Neural progenitor cell (in vitro differentiated cells): ENCODE measurements at regions not wholly inside any gene's neighbourhood (a gene's known extent, or its start where the extent isn't known, plus 50 kb on each side); places are given as distances from the start of the nearest gene placed in this dataset.
A peak's percentile ranks its signal among the peaks of the same experiment; 100 is the strongest.

Source experiments
- DNase-seq: peaks from one replicate; pipeline ENCODE4 v3.0.0-alpha.2; 2016; ENCODE audit warnings: low spot score
- H2AFZ ChIP-seq: fragments of 200-600 bp; sonication (generic); replicated peaks from 2 replicates; pipeline ENCODE4 v1.6.1; 2016; ENCODE audit warnings: antibody characterized with exemption
- H3F3A ChIP-seq: fragments of 200-600 bp; sonication (generic); 2 replicates; pipeline ENCODE4 v1.6.1; 2016; ENCODE audit warnings: antibody characterized with exemption, low read depth
- H3K27ac ChIP-seq: fragments of 200-600 bp; sonication (generic); 2 replicates; pipeline ENCODE4 v1.5.1; 2016; ENCODE audit warnings: mild to moderate bottlenecking
- H3K27me3 ChIP-seq: fragments of 200-600 bp; sonication (generic); 2 replicates; pipeline ENCODE4 v1.6.1; 2016; ENCODE audit warnings: mild to moderate bottlenecking, moderate library complexity
- H3K36me3 ChIP-seq: fragments of 200-600 bp; sonication (generic); 2 replicates; pipeline ENCODE4 v1.5.1; 2016
- H3K4me1 ChIP-seq: fragments of 200-600 bp; sonication (generic); 2 replicates; pipeline ENCODE4 v1.6.1; 2016; ENCODE audit warnings: mixed run types
- H3K4me2 ChIP-seq: fragments of 200-600 bp; sonication (generic); 2 replicates; pipeline ENCODE4 v1.6.1; 2016
- H3K4me3 ChIP-seq: fragments of 200-600 bp; sonication (generic); 2 replicates; pipeline ENCODE4 v1.5.1; 2016
- H3K79me2 ChIP-seq: fragments of 200-600 bp; sonication (generic); 2 replicates; pipeline ENCODE4 v1.6.1; 2016; ENCODE audit warnings: low read depth
- H3K9ac ChIP-seq: fragments of 200-600 bp; sonication (generic); 2 replicates; pipeline ENCODE4 v1.6.1; 2016
- H3K9me3 ChIP-seq: fragments of 200-600 bp; sonication (generic); 2 replicates; pipeline ENCODE4 v1.5.1; 2016; ENCODE audit warnings: low read depth
- H4K20me1 ChIP-seq: fragments of 200-600 bp; sonication (generic); 2 replicates; pipeline ENCODE4 v1.6.1; 2016; ENCODE audit warnings: low read depth
- H3K27ac Mint-ChIP-seq: 3 replicates; pipeline ENCODE4 v1.8.0; 2021; ENCODE audit warnings: mixed read lengths
- H3K27me3 Mint-ChIP-seq: 2 replicates; pipeline ENCODE4 v1.8.0; 2022; ENCODE audit warnings: low read depth, mild to moderate bottlenecking, inconsistent platforms, moderate library complexity, mixed read lengths; ENCODE audit not compliant: insufficient read depth
- H3K36me3 Mint-ChIP-seq: 3 replicates; pipeline ENCODE4 v1.8.0; 2021; ENCODE audit warnings: mixed read lengths
- H3K4me1 Mint-ChIP-seq: 3 replicates; pipeline ENCODE4 v1.8.0; 2021; ENCODE audit warnings: mixed read lengths
- H3K4me3 Mint-ChIP-seq: 3 replicates; pipeline ENCODE4 v1.8.0; 2021; ENCODE audit warnings: mild to moderate bottlenecking, moderate library complexity, mixed read lengths
- H3K9me3 Mint-ChIP-seq: 3 replicates; pipeline ENCODE4 v1.8.0; 2020; ENCODE audit warnings: mixed read lengths
- EZH2 ChIP-seq: fragments of 200-600 bp; sonication (generic); IDR thresholded peaks from 2 replicates; pipeline ENCODE4 v1.6.1; 2017; ENCODE audit warnings: antibody characterized with exemption, mild to moderate bottlenecking, moderate library complexity
- EZH2phosphoT487 ChIP-seq: fragments of 200-600 bp; sonication (generic); IDR thresholded peaks from 2 replicates; pipeline ENCODE4 v1.6.1; 2017; ENCODE audit warnings: antibody characterized with exemption
- TF ChIP-seq, protein P1 (sequence below): fragments of 200-600 bp; sonication (generic); IDR thresholded peaks from 2 replicates; pipeline ENCODE4 v1.5.1; 2017; ENCODE audit warnings: antibody characterized with exemption, mild to moderate bottlenecking

DNA sequence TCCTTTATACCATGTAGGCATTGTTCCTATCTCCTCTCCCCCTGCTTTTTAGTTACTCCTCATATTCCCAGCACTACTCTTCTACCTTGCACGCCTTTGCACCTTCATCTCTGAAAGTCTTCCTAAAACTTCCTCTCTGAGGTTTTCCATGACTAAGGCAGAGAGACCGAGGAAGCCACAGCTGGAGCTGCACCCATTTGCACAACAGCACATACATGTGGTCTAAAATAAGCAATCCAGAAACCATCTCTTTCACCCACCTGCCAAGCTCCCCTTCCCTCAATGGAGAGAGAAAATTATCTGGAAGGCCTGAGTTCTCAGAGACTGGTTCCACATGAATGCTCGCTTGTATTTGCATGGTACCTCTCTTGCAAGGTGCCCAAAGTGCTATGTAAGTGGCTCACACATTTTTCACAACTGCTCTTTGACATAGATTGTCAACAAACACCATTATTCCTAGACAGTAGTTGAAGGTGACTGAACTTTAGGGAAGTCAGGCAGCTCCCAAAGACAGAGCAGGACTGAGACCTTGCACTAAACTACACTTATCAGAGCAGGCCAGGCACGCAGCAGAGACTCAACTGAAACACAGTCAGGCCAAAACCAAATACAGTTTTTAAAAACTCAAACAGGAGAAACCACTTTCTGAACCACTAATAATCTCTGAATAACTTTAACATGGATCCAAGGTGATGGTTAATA is 313.2 kb downstream of the TFAP2A start:
- TF ChIP-seq, protein P1, sequence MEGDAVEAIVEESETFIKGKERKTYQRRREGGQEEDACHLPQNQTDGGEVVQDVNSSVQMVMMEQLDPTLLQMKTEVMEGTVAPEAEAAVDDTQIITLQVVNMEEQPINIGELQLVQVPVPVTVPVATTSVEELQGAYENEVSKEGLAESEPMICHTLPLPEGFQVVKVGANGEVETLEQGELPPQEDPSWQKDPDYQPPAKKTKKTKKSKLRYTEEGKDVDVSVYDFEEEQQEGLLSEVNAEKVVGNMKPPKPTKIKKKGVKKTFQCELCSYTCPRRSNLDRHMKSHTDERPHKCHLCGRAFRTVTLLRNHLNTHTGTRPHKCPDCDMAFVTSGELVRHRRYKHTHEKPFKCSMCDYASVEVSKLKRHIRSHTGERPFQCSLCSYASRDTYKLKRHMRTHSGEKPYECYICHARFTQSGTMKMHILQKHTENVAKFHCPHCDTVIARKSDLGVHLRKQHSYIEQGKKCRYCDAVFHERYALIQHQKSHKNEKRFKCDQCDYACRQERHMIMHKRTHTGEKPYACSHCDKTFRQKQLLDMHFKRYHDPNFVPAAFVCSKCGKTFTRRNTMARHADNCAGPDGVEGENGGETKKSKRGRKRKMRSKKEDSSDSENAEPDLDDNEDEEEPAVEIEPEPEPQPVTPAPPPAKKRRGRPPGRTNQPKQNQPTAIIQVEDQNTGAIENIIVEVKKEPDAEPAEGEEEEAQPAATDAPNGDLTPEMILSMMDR = no peak
- TF ChIP-seq EZH2phosphoT487 = no peak

DNA sequence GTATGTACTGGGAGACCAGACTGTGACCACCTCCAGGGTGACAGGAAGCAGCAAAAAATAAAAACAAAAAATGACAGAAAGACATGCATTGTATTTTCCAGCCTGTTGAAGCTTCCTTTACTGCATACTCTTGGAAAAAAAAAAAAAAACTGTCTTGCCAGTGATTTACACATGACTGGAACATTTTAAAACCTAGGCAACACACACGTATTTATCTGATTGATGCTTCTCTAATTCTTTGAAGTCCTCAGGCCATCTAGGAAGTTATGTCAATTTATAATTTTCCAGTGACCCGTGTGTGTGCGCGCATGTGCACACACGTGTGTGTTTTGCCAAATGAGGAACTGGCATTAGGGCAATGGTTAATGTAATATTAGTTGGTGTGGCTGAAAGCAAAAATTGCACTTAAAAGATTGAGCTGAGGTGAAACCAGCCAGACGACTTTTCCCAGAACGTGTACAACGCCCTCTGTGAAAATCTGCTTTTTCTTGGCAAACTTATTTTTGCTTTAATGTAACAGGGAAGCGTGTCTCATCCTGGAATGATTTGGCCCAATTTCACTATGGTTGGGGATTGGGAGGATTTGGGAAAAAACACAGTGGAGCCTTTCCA is 315.2 kb downstream of the TFAP2A start:
- Mint-ChIP-seq H3K9me3 (peaks cover 7% of the 10 kb centered on the region), H3K4me1 (peaks cover 6% of the 10 kb centered on the region), H3K27me3 (no peaks in the 10 kb centered on the region), H3K27ac (no peak overlapping the region), H3K4me3 (no peak overlapping the region), H3K36me3 (no peaks in the 10 kb centered on the region)
- Histone ChIP-seq H3K9me3 (no peaks in the 10 kb centered on the region), H3K4me2 (no peak overlapping the region), H3K79me2 (no peaks in the 10 kb centered on the region), H2AFZ (no peak overlapping the region), H3K9ac (no peak overlapping the region), H3K27ac (no peak overlapping the region), H3F3A (no peaks in the 10 kb centered on the region), H3K4me3 (no peak overlapping the region), H3K4me1 (no peaks in the 10 kb centered on the region), H3K27me3 (no peaks in the 10 kb centered on the region), H3K36me3 (no peaks in the 10 kb centered on the region), H4K20me1 (no peaks in the 10 kb centered on the region)
- TF ChIP-seq, protein P1 = no peak
- TF ChIP-seq EZH2 (no peak), EZH2phosphoT487 (no peak)
- DNase-seq = no peak

More for the DNA sequence above, 313.2 kb downstream of the TFAP2A start:
- no peaks in the 10 kb centered on the region for H4K20me1 ChIP-seq
- H3K27ac Mint-ChIP-seq = no peak overlapping the region
- H3K9ac ChIP-seq = no peak overlapping the region
- H3K9me3 Mint-ChIP-seq = no peaks in the 10 kb centered on the region
- no peaks in the 10 kb centered on the region for H3K79me2 ChIP-seq
- no peaks in the 10 kb centered on the region for H3K27me3 Mint-ChIP-seq
- H3K9me3 ChIP-seq = no peaks in the 10 kb centered on the region
- no peaks in the 10 kb centered on the region for H3F3A ChIP-seq
- H2AFZ ChIP-seq = no peak overlapping the region
- no peak overlapping the region for H3K4me3 ChIP-seq
- DNase-seq = no peak
- H3K36me3 ChIP-seq = no peaks in the 10 kb centered on the region
- H3K4me1 Mint-ChIP-seq = peaks cover 6% of the 10 kb centered on the region
- no peak overlapping the region for H3K4me2 ChIP-seq
- no peaks in the 10 kb centered on the region for H3K36me3 Mint-ChIP-seq
- no peaks in the 10 kb centered on the region for H3K27me3 ChIP-seq
- H3K27ac ChIP-seq = no peak overlapping the region
- H3K4me3 Mint-ChIP-seq = no peak overlapping the region
- H3K4me1 ChIP-seq = no peaks in the 10 kb centered on the region

DNA sequence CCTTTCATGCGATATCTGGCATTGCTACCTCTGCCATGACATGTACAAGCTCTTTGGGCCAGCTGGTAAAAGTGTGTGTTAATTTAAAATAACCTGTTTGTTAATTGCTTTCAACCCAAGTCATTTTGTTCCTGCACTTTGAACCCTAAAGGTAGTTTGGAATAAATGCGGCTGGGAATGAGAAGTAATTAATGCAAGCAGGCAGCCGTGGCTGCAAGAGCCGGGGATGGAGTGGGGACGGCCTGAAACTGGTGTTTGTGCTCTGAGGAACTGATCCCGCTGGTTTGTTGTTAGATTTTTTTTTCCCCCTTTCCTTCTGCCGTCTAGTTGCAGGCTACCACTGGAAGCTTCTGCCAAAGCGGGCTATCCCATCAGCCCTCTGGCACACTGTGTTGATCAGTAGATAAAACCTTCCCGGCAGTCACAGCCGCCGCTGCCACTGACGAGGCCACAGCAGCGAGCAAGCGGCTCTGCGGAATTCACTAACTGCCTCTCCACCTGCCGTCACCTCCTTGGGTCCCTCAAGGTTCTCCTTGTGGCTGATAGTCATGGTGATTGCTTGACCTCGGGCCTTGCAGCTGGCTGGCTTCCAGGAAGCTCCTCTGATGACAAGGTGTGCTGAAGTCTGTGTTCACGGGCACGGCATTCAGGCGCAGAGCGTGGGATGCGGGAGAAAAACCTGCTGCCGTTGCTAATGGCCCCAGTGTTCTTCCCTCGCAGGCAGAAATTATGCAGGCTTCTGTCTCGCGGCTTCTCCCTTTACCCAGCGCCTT is 315.9 kb downstream of the TFAP2A start:
- no peaks in the 10 kb centered on the region for H3K27me3 Mint-ChIP-seq
- H3K27ac Mint-ChIP-seq = no peak overlapping the region
- Histone ChIP-seq H3K36me3 (no peaks in the 10 kb centered on the region), H3K27me3 (no peaks in the 10 kb centered on the region), H2AFZ (peak overlapping the region; percentile 84), H3K4me2 (no peak overlapping the region), H3K27ac (no peak overlapping the region), H3K4me3 (no peak overlapping the region), H3K79me2 (no peaks in the 10 kb centered on the region), H3F3A (no peaks in the 10 kb centered on the region), H3K4me1 (no peaks in the 10 kb centered on the region), H3K9ac (no peak overlapping the region), H4K20me1 (no peaks in the 10 kb centered on the region), H3K9me3 (no peaks in the 10 kb centered on the region)
- DNase-seq = no peak
- TF ChIP-seq, protein P1 = no peak
- no peak for TF ChIP-seq EZH2
- H3K4me1 Mint-ChIP-seq = peaks cover 6% of the 10 kb centered on the region
- peaks cover 11% of the 10 kb centered on the region for H3K9me3 Mint-ChIP-seq
- no peak overlapping the region for H3K4me3 Mint-ChIP-seq
- peaks cover under 1% of the 10 kb centered on the region for H3K36me3 Mint-ChIP-seq
